BE2C (cell line): ENCODE measurements at regions not wholly inside any gene's neighbourhood (a gene's known extent, or its start where the extent isn't known, plus 50 kb on each side); places are given as distances from the start of the nearest gene placed in this dataset.
"Not testable (repeated sequence)": the region's sequence is repeated elsewhere in the genome, so short reads cannot be mapped to it uniquely, and the experiment has no call there.

Experiments used
- DNase-seq: peaks from one replicate; pipeline ENCODE4 v3.0.0-alpha.2; 2020
- H3K27me3 ChIP-seq: fragments of 250-450 bp; sonication (Bioruptor Pico); 2 replicates; pipeline ENCODE4 v1.5.1; 2020; ENCODE audit warnings: mild to moderate bottlenecking
- H3K36me3 ChIP-seq: fragments of 250-450 bp; sonication (Bioruptor Pico); 2 replicates; pipeline ENCODE4 v1.5.1; 2020; ENCODE audit warnings: mild to moderate bottlenecking
- H3K4me1 ChIP-seq: fragments of 250-450 bp; sonication (Bioruptor Pico); 2 replicates; pipeline ENCODE4 v1.5.1; 2020
- H3K4me3 ChIP-seq: 2 replicates; pipeline ENCODE4 v1.5.1; 2011; ENCODE audit warnings: low read depth, low read length
- H3K9me3 ChIP-seq: fragments of 250-450 bp; sonication (Bioruptor Pico); 2 replicates; pipeline ENCODE4 v1.5.1; 2020
- CTCF ChIP-seq: IDR thresholded peaks from 2 replicates; pipeline ENCODE4 v1.5.1; 2012; ENCODE audit warnings: mild to moderate bottlenecking, low read depth, low read length

GRCh38 chr3:87822563-87822962, 236.2 kb downstream of the CGGBP1 start:
- Histone ChIP-seq H3K36me3 (no peaks in the 10 kb centered on the region), H3K4me1 (no peaks in the 10 kb centered on the region), H3K4me3 (no peak overlapping the region), H3K27me3 (no peaks in the 10 kb centered on the region), H3K9me3 (no peaks in the 10 kb centered on the region)
- TF ChIP-seq CTCF, result no peak
- DNase-seq, result no peak

DNA sequence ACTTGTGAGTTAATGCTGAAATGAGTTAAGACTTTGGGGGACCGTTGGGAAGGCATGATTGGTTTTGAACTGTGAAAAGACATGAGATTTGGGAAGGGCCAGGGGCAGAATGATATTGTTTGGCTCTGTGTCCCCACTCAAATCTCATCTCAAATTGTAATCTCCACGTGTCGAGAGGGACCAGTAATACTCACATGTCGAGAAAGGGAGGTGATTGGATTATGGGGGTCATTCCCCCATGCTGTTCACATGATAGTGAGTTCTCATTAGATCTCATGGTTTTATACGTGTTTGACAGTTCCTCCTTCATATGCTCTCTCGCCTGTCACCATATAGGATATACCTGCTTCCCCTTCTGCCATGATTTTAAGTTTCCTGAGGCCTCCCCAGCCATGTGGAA, 245.3 kb downstream of the CGGBP1 start:
- not testable (repeated sequence) for DNase-seq, H3K4me3 ChIP-seq, H3K36me3 ChIP-seq, H3K27me3 ChIP-seq, H3K4me1 ChIP-seq, H3K9me3 ChIP-seq

DNA sequence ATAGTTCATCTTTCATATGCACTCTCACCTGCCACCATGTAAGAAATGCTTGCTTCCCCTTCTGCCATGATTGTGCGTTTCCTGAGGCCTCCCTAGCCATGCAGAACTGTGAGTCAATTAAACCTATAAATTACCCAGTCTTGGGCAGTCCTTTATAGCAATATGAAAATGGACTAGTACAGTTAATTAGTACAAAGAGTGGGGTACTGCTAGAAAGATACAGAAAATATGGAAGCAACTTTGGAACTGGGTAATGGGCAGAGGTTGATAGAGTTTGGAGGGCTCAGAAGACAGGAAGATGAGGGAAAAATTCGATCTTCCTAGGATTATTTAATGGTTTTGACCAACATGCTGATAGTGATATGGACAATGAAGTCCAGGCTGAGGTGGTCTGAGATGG, 246.9 kb downstream of the CGGBP1 start:
- TF ChIP-seq CTCF, result no peak
- no peak for DNase-seq
- no peaks in the 10 kb centered on the region for H3K36me3 ChIP-seq
- H3K9me3 ChIP-seq, result no peaks in the 10 kb centered on the region
- H3K4me3 ChIP-seq, result no peak overlapping the region
- H3K27me3 ChIP-seq, result no peaks in the 10 kb centered on the region
- H3K4me1 ChIP-seq, result no peaks in the 10 kb centered on the region

GRCh38 chr3:87810452-87811016, 248.3 kb downstream of the CGGBP1 start:
- DNase-seq, result no peak
- TF ChIP-seq CTCF, result no peak
- no peaks in the 10 kb centered on the region for H3K36me3 ChIP-seq
- H3K4me1 ChIP-seq, result no peaks in the 10 kb centered on the region
- no peak overlapping the region for H3K4me3 ChIP-seq
- H3K9me3 ChIP-seq, result no peaks in the 10 kb centered on the region
- H3K27me3 ChIP-seq, result no peaks in the 10 kb centered on the region

- H3K27me3 ChIP-seq, result no peaks in the 10 kb centered on the region
- TF ChIP-seq CTCF, result no peak
- no peak overlapping the region for H3K4me3 ChIP-seq
- H3K9me3 ChIP-seq, result no peaks in the 10 kb centered on the region
- no peak for DNase-seq
- no peaks in the 10 kb centered on the region for H3K36me3 ChIP-seq
- H3K4me1 ChIP-seq, result no peaks in the 10 kb centered on the region
These were observed 253.1 kb downstream of the CGGBP1 start for GRCh38 chr3:87805670-87806069.

DNA sequence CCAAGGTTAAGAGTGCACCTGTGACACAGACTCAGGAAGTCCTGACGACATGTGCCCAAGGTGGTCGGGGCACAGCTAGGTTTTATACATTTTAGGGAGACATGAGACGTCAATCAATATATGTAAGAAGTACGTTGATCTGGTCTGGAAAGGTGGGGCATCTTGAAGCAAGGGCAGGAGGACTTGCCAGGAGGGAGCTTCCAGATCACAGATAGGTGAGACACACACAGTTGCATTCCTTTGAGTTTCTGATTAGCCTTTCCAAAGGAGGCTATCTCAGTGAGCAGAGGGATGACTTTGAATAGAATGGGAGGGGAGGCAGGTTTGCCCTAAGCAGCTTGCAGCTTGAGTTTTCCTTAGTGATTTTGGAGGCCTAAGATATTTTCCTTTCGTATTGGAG, 257.4 kb downstream of the CGGBP1 start:
- H3K4me1 ChIP-seq, result no peaks in the 10 kb centered on the region
- H3K27me3 ChIP-seq, result peaks cover 7% of the 10 kb centered on the region; the same call in 1 of the 2 replicates
- no peaks in the 10 kb centered on the region for H3K9me3 ChIP-seq
- no peak for DNase-seq
- TF ChIP-seq CTCF, result no peak
- no peak overlapping the region for H3K4me3 ChIP-seq
- no peaks in the 10 kb centered on the region for H3K36me3 ChIP-seq

DNA sequence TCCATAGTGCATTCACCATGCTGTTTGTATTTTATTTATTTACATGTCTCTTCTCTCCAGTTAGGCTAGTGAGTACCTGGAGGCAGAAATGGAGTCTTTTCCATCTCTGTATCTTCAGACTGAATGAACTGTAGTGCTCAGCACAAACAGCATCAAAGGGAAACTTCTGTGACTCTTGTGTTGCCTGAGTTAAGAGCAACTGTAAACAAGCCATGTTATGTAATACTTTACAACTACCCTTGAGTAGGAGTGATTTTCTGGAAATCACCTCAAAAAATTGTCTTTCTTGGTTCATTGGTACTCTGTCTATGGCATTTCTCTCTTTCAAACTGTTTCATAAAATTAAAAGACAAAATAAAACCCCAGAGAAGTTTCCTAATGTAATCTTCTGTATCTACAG, 258.3 kb downstream of the CGGBP1 start:
- Histone ChIP-seq H3K4me1 (no peaks in the 10 kb centered on the region), H3K4me3 (no peak overlapping the region), H3K9me3 (no peaks in the 10 kb centered on the region), H3K36me3 (no peaks in the 10 kb centered on the region), H3K27me3 (peaks cover 13% of the 10 kb centered on the region; the same call in 1 of the 2 replicates)
- no peak for DNase-seq
- no peak for TF ChIP-seq CTCF
